ENCODE measurements at regions not wholly inside any gene's neighbourhood (a gene's known extent, or its start where the extent isn't known, plus 50 kb on each side); places are given as distances from the start of the nearest gene placed in this dataset.

- Histone ChIP-seq H3K4me2 (ENCODE audit: low read length) (no peak overlapping the region), H2AFZ (ENCODE audit: low read depth, low read length, poor library complexity, severe bottlenecking) (no peak overlapping the region), H3K9me2 (ENCODE audit: insufficient read depth) (no peaks in the 10 kb centered on the region), H3K79me2 (ENCODE audit: insufficient read depth, low read length) (no peaks in the 10 kb centered on the region), H3K27me3 (ENCODE audit: insufficient read depth, low read length) (peaks cover 9% of the 10 kb centered on the region; the same call in 1 of the 2 replicates), H3K27ac (ENCODE audit: low read depth, low read length) (no peak overlapping the region), H3K4me3 (replicated peaks in 1 of 2; ENCODE audit: low read depth in 1 of 2, low read length in 2 of 2) (no peak overlapping the region), H4K20me1 (ENCODE audit: insufficient read depth) (no peaks in the 10 kb centered on the region), H3K9me3 (ENCODE audit: control insufficient read depth in 1 of 2, insufficient read depth in 1 of 2, low read depth in 1 of 2, low read length in 2 of 2) (no peaks in the 10 kb centered on the region), H3K4me1 (ENCODE audit: control insufficient read depth in 1 of 2, insufficient read depth in 2 of 2, low read length in 2 of 2) (no peaks in the 10 kb centered on the region), H3K36me3 (ENCODE audit: control insufficient read depth in 1 of 2, insufficient read depth in 2 of 2, low read length in 2 of 2) (no peaks in the 10 kb centered on the region), H3K9ac (ENCODE audit: low read length) (no peak overlapping the region)
- ChIA-PET CTCF (no interaction called here), RAD21 (ENCODE audit: low non-redundant PET in 1 of 2, low total read pairs in 2 of 2, uncharacterized antibody in 2 of 2, unreplicated experiment in 2 of 2) (no interaction called here), POLR2A (no interaction called here)
- intact Hi-C loops (cut with micrococcal nuclease): no loop called here
- no peak for DNase-seq (ENCODE audit: low read depth, low spot score)
- TF ChIP-seq YY1 (IDR thresholded peaks at IDR 0.05; ENCODE audit: extremely low read depth, insufficient replicate concordance, low read depth, low read length) (no peak), CBX3 (IDR thresholded peaks at IDR 0.05; ENCODE audit: low read depth) (no peak), SRF (IDR thresholded peaks at IDR 0.05; ENCODE audit: low read depth) (no peak), EZH2phosphoT487 (IDR thresholded peaks at IDR 0.05; ENCODE audit: borderline replicate concordance) (no peak), SP1 (IDR thresholded peaks at IDR 0.05; ENCODE audit: low read depth) (no peak), ELF1 (IDR thresholded peaks at IDR 0.05; ENCODE audit: borderline replicate concordance, low read depth) (no peak), ZNF274 (IDR thresholded peaks at IDR 0.05; ENCODE audit: low read depth, low read length) (no peak), ATF3 (IDR thresholded peaks at IDR 0.05) (no peak), CTCF (IDR thresholded peaks at IDR 0.05 in 2 of 3, conservative IDR thresholded peaks at IDR 0.05 in 1 of 3; ENCODE audit: borderline replicate concordance in 1 of 3, insufficient read depth in 1 of 3, low read depth in 2 of 3, low read length in 2 of 3) (no peak), POLR2AphosphoS5 (IDR thresholded peaks at IDR 0.05; ENCODE audit: low read depth, low read length) (no peak), EZH2 (IDR thresholded peaks at IDR 0.05) (no peak), ZFX (IDR thresholded peaks at IDR 0.05) (no peak), FOSL1 (IDR thresholded peaks at IDR 0.05; ENCODE audit: low read depth) (no peak), CEBPB (IDR thresholded peaks at IDR 0.05; ENCODE audit: low read depth) (no peak)
- BruUV-seq (replicated peaks): no TSS peak
- no peak for ATAC-seq
These were observed 172.7 kb downstream of the DIRAS2 start for GRCh38 chr9:90469865-90470387.
